A673 (cell line): ENCODE measurements at regions not wholly inside any gene's neighbourhood (a gene's known extent, or its start where the extent isn't known, plus 50 kb on each side); places are given as distances from the start of the nearest gene placed in this dataset.

Experiments
- BruUV-seq: library from RNA; stranded (reverse); fragments of 400-500 nt; replicated peaks from 2 replicates; lab custom pipeline; 2021; lab: Mats Ljungman, UMichigan
- CTCF ChIA-PET: fragments of 300-600 bp; sonication (Branson Sonifier 250); formaldehyde crosslinking; loops from one replicate; lab custom pipeline; 2022; ENCODE audit warnings: antibody characterized with exemption; lab: Charles Lee
- POLR2A ChIA-PET: fragments of 300-600 bp; sonication (Branson Sonifier 250); formaldehyde crosslinking; loops from one replicate; lab custom pipeline; 2022; ENCODE audit warnings: antibody characterized with exemption; ENCODE audit not compliant: low non-redundant PET; lab: Charles Lee
- DNase-seq: peaks from one replicate; pipeline ENCODE4 v3.0.0-alpha.2; 2015; ENCODE audit warnings: low spot score
- H3K27ac ChIP-seq: fragments of 200-600 bp; sonication (generic); 2 replicates; pipeline ENCODE4 v1.5.1; 2016; ENCODE audit warnings: mixed run types, low read depth, mild to moderate bottlenecking, mixed read lengths, antibody characterized with exemption, low read length; ENCODE audit not compliant: poor library complexity, severe bottlenecking
- H3K27me3 ChIP-seq: fragments of 200-600 bp; sonication (generic); replicated peaks from 2 replicates; pipeline ENCODE4 v1.6.1; 2017; ENCODE audit warnings: mixed run types, low read depth, mild to moderate bottlenecking, mixed read lengths, antibody characterized with exemption, low read length; ENCODE audit not compliant: insufficient read depth, poor library complexity
- H3K36me3 ChIP-seq: fragments of 200-600 bp; sonication (generic); 2 replicates; pipeline ENCODE4 v1.6.1; 2016; ENCODE audit warnings: mixed run types, mild to moderate bottlenecking, mixed read lengths, antibody characterized with exemption, low read length; ENCODE audit not compliant: insufficient read depth, poor library complexity, severe bottlenecking
- H3K4me1 ChIP-seq: fragments of 200-600 bp; sonication (generic); 2 replicates; pipeline ENCODE4 v1.6.1; 2017; ENCODE audit warnings: mixed run types, mild to moderate bottlenecking, mixed read lengths, antibody characterized with exemption, low read length; ENCODE audit not compliant: insufficient read depth, poor library complexity, severe bottlenecking
- H3K4me3 ChIP-seq: fragments of 200-600 bp; sonication (generic); 2 replicates; pipeline ENCODE4 v1.5.1; 2016; ENCODE audit warnings: low read depth, mixed run types, mild to moderate bottlenecking, mixed read lengths, low read length; ENCODE audit not compliant: poor library complexity, severe bottlenecking
- H3K9me3 ChIP-seq: fragments of 200-600 bp; sonication (generic); 2 replicates; pipeline ENCODE4 v1.6.1; 2016; ENCODE audit warnings: mixed run types, low read depth, mild to moderate bottlenecking, mixed read lengths, antibody characterized with exemption, low read length; ENCODE audit not compliant: poor library complexity, severe bottlenecking
- EZH2 ChIP-seq: fragments of 200-600 bp; sonication (generic); IDR thresholded peaks from 2 replicates; pipeline ENCODE4 v1.6.1; 2017; ENCODE audit warnings: borderline replicate concordance, low read depth, mild to moderate bottlenecking, mixed read lengths, antibody characterized with exemption, low read length; ENCODE audit not compliant: poor library complexity, severe bottlenecking
- intact Hi-C: fragments of 100-400 bp; cut with micrococcal nuclease; formaldehyde crosslinking; loops from one replicate; pipeline ENCODE4 v1.10.0; 2022; ENCODE audit not compliant: unreplicated experiment
- TF ChIP-seq, protein P1 (sequence below): fragments of 300-800, 200-600 bp; sonication (generic); conservative IDR thresholded peaks from 2 replicates; pipeline ENCODE4 v1.5.1; 2017; ENCODE audit warnings: low read depth, mild to moderate bottlenecking, antibody characterized with exemption, low read length, moderate library complexity, mixed read lengths

GRCh38 chr7:24472093-24472492, 101.2 kb upstream of the PALS2 start:
- Histone ChIP-seq H3K9me3 (no peaks in the 10 kb centered on the region), H3K27me3 (no peaks in the 10 kb centered on the region), H3K4me1 (peaks cover 3% of the 10 kb centered on the region), H3K27ac (no peak overlapping the region), H3K36me3 (no peaks in the 10 kb centered on the region), H3K4me3 (no peak overlapping the region)
- intact Hi-C loops = no loop called here
- POLR2A ChIA-PET = no interaction called here
- BruUV-seq = no TSS peak
- no peak for DNase-seq
- no peak for TF ChIP-seq EZH2
- TF ChIP-seq, protein P1, sequence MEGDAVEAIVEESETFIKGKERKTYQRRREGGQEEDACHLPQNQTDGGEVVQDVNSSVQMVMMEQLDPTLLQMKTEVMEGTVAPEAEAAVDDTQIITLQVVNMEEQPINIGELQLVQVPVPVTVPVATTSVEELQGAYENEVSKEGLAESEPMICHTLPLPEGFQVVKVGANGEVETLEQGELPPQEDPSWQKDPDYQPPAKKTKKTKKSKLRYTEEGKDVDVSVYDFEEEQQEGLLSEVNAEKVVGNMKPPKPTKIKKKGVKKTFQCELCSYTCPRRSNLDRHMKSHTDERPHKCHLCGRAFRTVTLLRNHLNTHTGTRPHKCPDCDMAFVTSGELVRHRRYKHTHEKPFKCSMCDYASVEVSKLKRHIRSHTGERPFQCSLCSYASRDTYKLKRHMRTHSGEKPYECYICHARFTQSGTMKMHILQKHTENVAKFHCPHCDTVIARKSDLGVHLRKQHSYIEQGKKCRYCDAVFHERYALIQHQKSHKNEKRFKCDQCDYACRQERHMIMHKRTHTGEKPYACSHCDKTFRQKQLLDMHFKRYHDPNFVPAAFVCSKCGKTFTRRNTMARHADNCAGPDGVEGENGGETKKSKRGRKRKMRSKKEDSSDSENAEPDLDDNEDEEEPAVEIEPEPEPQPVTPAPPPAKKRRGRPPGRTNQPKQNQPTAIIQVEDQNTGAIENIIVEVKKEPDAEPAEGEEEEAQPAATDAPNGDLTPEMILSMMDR = no peak
- CTCF ChIA-PET = no interaction called here

GRCh38 chr7:24475166-24475961, 97.9 kb upstream of the PALS2 start:
- POLR2A ChIA-PET = no interaction called here
- Histone ChIP-seq H3K4me1 (peaks cover 19% of the 10 kb centered on the region), H3K4me3 (no peak overlapping the region), H3K27me3 (no peaks in the 10 kb centered on the region), H3K27ac (no peak overlapping the region), H3K9me3 (no peaks in the 10 kb centered on the region), H3K36me3 (no peaks in the 10 kb centered on the region)
- intact Hi-C loops = no loop called here
- DNase-seq = no peak
- no TSS peak for BruUV-seq
- CTCF ChIA-PET = no interaction called here
- TF ChIP-seq, protein P1 = no peak
- no peak for TF ChIP-seq EZH2

GRCh38 chr7:24476227-24476626, 97.0 kb upstream of the PALS2 start:
- no peaks in the 10 kb centered on the region for H3K27me3 ChIP-seq
- intact Hi-C loops = no loop called here
- POLR2A ChIA-PET = no interaction called here
- H3K9me3 ChIP-seq = no peaks in the 10 kb centered on the region
- no TSS peak for BruUV-seq
- TF ChIP-seq, protein P1 = no peak
- no peak for TF ChIP-seq EZH2
- no peak overlapping the region for H3K27ac ChIP-seq
- H3K4me1 ChIP-seq = peaks cover 27% of the 10 kb centered on the region
- H3K36me3 ChIP-seq = no peaks in the 10 kb centered on the region
- DNase-seq = no peak
- CTCF ChIA-PET = no interaction called here
- no peak overlapping the region for H3K4me3 ChIP-seq
